Activated CD4-positive, alpha-beta T cell treated with anti-CD3 and anti-CD28 coated beads for 24 hours (primary cell): ENCODE measurements at regions not wholly inside any gene's neighbourhood (a gene's known extent, or its start where the extent isn't known, plus 50 kb on each side); places are given as distances from the start of the nearest gene placed in this dataset.
"Not testable (repeated sequence)": the region's sequence is repeated elsewhere in the genome, so short reads cannot be mapped to it uniquely, and the experiment has no call there.

Experiments
- DNase-seq, 2 donors: peaks; one replicate each; pipeline ENCODE4 v3.0.0-alpha.2; 2020; ENCODE audit warnings: low read depth in 2 of 2

DNA sequence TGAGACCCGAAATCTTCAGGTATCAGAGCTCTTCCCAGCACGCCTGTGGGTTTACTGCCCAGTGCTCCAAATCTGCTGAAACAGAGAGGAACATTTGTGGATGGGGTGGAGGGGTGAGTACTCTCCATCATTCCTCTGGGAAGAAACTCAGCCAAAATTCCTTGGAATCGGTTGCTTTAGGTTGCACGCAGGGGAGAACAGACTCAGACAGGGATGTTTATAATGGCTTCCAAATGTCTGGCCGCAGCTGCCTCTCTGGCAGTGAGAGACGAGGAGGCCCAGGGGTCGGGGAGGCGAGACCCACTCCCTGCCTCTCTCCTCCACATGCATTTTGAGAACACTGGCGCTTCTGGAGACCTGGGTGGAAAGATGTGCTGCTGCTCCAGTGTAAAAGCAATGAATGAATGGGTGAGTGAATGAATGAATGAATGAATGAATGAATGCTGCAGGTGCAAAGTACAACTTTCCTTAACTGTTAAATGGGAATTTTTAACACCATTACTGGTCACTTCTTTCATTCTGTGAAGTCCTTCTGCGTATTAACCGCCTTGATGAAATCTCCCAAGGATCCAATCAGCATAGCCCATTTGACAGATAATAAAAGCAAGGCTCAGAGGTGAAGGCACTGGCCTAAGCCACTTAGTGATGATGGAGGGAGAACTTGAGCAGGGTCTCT lies 437.4 kb downstream of the MIAT start:
- DNase-seq: no peak

DNA sequence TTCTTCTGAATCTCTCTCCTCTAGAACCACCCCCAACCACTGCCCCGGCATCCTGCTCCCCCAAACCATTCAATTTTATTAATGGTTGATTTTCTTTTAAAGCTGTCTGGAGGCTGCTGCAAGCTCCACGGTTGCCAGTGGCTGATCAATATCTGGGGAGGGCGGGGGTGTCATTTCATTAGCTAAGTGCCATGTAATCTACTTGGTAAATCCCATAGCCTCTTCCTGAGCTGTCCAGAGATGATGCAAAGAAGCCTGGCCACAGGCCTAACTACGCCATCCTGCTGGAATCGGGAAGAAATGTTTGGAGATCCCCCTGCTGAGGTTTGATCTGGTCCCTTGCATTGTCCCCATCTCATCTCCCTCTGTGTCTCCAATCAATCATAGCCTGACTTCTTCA lies 440.1 kb downstream of the MIAT start:
- DNase-seq: no peak

DNA sequence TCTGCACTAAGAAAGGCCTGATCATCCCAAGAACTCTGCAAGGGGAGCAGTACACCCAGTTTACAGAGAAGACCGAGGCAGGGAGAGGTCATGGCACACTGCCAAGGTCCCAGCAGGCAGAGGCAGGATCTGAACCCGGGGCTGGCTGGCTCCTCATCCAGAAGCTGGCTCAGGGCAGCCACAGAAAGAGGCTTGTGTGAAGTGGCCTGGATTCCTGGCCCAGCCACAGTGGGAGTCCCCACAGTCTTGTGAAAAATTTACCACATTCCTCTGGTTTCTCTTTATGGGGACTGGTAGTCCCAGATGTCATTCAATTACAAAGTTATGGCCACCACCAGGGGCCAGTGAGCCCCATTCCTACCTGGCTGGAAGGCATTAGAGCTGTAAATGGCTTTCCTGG lies 440.5 kb downstream of the MIAT start:
- no peak for DNase-seq

DNA sequence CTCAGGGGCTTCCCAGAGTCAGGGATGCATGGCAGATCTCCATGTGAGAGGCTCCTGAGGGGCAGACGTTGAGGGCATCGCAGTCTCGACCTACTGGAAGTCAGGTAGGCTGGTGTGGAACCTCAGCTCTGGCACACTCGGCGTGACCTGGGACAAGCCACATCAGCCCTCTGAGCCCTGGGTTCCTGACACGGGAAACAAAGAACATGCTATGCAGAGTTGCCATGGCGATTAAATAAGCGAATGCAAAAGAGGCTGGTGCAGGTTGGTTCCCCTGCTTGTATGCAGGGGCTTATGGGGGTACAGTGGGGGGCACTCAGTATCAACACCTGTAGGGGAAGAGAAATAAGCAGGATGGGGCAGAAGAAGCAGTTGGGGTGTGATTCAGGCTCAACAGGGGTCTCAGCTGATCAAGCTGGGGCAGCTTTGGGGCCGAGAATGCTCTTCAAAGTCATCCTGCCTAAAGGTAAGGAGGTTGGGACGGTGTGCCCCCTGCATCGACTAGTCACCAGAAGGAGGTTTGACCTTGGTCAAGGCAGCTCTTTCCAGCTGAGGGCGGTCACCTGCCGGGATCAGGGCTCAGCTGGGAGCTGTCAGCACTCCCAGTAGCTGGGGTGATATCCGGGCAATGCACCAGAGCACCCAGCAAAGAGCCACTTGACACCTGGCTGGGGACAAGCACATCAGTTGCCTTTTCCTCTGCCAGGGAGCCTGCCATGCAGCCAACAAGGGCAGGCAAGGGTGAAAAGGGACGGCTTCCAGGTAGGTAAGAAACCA lies 442.7 kb downstream of the MIAT start:
- DNase-seq: no peak

DNA sequence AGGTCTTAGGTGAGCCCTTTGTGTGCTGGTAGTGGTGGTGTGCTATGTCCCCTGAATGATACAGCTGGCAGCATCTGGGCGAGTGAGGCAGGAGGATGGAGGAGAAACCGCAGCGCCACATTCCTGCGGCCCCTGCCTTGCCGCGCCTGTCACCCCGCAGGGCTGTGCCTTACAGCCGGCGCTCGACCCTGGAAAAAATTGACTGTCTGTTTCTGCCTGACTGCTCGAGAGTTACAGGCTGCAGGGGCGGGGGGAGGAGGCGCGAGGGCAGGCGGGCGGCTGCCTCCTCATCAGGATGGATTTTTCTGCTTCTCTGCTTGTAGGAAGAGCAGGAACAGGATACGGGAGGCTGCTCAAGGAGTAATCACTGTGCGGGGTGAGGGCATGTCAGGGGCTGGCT lies 443.4 kb downstream of the MIAT start:
- no peak for DNase-seq

DNA sequence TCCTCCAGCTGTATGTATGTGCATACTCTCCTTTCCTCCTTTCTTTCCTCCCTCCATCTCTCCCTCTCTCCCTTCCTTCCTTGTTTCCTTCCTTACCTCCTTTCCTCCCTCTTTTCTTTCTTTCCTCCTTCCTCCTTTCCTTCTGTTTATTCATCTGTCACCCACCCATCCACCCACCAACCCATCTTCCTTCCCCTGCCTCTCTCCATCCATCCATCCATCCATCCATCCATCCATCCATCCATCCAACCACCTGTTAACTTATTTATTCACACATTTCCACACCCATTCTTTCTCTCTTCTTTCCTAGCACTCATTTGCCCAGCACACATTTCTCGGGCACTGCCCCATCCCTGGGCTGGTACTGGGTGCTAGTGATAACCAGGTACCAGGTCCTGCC lies 443.9 kb downstream of the MIAT start:
- no peak for DNase-seq

DNA sequence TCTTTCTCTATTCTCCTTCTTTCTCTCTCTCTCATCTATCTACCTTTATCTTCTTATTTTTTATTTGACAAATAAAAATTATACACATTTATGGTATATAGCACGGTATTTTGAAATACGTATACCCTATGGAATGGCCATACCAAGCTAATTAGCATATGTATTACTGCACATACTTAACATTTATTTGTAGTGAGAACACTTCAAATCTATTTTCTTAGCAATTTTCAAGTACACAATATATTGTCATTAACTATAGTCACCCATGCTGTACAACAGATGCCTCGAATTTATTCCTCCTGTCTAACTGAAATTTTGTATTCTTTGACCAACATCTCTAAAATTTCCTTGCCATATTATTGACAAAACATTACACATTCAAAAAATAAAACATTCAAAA lies 447.1 kb downstream of the MIAT start:
- DNase-seq: no peak

DNA sequence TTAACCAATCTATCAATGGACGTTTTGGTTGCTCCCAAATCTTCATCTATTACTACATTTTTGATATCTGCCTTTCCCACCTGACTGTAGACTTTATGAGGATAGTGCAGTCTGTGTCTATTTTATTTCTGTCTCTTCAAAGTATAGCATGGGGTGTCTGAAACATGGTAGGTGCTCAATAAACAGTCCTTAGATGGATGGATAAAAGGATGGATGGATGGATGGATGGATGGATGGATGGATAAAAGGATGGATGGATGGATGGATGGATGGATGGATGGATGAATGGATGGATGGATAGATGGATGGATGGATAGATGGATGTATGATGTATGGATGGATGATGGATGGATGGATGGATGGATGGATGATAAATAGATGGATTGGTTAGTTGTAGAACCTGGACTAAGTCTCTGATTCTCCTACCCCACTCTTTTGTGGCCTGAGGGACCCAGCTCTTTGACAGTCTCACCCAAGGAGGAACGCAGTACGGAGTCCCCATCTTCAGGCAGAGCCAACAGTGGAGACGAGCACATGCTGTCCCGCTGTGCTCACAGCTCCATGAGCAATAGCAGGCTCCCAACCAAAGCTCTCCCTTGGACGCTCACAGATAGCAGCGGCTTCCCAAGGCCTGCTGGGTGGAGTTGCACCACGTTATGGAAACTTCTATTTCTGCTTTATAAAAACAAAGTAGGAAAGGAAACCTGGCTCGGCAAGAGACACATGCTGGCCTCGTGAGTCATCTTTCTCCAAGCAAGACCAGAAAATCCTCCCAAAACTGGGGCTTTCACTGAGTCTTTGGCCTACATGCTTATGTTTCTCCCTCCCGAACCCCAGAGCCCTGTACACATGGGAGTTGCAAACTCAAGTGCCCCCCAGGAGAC lies 448.0 kb downstream of the MIAT start:
- no peak for DNase-seq

DNA sequence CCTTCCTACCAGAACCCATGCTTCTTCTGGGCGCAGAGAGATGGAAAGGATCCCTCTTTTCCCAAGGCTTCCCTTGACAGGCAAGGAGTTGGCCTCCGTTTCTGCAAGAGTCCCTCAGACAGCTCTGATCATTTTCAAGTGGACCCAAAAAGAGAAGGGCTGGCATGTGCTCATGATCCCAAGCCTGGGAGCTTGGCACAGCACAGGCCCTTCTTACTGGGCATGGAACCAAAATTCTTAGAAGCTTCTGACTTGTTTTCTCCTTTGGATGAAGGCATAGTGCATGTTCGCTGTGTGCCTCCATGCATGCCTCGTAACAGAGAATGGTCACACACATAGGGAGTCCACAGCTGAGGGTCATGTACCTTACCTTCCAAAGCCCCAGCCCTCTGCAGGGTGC lies 449.6 kb downstream of the MIAT start:
- DNase-seq: no peak

DNA sequence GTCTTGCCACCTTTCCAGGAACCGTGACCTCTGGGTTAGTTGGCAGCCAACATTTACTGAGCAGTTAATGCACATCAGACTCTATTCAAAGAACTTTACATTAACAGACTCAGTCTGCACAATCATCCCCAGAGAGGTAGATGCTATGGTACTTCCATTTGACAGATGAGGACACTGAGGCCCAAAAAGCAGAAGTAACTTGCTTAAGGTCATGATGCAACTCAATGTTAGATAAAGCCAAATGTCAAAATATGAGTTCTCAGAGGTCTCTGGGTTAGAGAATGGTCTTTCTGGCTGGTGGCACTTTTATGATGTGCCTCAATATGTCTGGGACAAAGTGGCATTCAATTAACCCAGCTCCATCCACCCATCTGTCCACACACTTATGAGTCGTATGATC lies 450.0 kb downstream of the MIAT start:
- no peak for DNase-seq

DNA sequence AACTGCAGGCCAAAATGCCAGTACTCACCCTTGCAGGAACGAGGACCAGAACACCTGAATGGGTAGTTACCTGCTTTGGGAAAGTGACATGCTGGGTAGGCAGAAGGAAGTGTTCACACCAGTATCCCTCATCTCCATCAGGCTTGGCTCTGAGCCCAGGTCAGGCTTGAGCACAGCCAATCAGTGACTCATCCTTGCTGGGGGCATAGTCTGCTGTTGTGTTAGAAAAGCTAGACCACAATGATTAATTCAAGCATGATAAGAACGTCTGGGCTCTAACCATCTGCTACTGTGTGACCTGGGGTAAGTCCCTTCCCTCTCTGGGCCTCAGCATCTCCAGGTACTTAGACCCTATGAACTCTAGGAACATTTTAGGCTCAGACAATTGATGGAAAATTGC lies 450.4 kb downstream of the MIAT start:
- no peak for DNase-seq

DNA sequence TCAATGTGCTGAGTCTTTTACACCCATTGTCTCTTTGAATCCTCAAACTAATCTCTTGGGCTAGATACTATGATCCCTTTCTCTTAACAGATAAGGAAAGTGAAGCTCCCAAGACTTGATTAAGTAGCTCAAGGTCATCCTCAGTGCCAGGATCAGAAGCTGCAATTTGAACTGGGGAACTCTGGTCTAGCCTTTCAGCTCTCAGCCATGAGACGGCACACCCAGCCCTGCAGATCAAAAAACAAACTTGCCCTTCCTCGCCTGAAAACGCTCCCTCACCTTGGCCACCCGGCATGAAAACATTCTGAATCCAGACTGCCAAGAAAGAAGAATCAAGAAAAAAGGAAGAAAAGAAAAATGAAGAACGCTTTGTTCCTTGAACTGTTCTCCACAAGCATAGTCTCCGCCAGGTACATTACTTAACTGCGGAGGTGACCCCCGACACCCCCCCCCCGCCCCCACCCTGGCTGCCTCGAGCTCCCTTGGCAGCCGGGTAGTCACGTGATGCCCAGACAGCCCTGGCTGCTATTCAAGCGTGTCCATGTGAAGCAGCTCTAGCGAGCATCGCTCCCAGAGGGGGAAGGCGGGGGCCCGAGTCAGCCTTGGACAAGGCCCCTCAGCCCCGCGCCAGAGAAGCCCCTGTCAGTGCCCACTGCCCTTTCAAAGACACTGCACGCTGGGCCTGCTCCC lies 451.2 kb downstream of the MIAT start:
- no peak for DNase-seq

DNA sequence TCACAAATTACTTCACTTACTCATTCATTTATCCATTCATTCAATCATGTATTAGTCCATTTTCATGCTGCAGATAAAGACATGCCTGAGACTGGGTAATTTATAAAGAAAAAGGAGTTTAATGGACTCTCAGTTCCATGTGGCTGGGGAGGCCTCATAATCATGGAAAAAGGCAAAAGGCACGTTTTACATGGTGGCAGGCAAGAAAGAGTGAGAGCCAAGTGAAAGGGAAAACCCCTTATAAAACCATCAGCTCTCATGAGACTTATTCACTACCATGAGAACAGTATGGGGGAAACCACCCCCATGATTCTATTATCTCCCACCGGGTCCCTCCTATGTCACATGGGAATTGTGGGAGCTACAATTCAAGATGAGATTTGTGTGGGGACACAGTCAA lies 452.0 kb downstream of the MIAT start:
- DNase-seq: not testable (repeated sequence)

DNA sequence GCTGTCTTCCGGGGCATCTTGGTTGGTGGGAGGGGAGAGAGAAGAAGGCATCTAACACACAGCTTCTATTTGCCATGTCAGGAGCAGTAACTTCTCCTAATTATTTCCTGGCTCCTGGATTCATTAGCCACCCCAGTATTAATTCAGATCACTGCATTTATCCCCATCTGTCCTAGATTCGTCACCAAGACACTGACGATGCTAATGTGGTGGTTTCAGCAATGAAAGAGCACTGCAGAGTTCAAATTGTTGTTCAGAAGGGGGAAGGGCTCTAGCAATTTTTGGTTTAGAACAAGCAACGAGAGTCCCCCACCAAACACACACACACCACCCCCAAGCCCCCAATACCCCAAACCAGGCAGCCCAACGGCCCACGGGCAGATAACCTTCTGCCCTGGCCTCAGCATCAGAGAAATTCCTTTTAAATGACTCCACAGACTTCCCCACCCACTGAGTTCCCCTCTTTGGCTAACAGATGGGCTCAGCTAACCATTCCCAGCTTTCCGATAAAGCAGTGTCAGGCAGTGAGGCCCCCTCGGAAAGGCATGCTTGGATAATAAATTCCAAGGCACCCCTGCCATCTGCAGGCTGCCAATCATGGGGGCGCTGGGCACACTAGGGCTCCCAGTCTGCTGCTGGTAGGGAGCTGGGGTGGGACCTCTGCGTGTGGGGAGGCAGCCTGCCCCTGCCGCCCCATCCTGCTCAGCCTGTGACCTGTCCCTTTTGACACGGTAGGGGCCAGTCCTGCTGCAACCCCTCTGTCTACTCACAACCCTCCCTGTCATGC lies 453.5 kb downstream of the MIAT start:
- no peak for DNase-seq

DNA sequence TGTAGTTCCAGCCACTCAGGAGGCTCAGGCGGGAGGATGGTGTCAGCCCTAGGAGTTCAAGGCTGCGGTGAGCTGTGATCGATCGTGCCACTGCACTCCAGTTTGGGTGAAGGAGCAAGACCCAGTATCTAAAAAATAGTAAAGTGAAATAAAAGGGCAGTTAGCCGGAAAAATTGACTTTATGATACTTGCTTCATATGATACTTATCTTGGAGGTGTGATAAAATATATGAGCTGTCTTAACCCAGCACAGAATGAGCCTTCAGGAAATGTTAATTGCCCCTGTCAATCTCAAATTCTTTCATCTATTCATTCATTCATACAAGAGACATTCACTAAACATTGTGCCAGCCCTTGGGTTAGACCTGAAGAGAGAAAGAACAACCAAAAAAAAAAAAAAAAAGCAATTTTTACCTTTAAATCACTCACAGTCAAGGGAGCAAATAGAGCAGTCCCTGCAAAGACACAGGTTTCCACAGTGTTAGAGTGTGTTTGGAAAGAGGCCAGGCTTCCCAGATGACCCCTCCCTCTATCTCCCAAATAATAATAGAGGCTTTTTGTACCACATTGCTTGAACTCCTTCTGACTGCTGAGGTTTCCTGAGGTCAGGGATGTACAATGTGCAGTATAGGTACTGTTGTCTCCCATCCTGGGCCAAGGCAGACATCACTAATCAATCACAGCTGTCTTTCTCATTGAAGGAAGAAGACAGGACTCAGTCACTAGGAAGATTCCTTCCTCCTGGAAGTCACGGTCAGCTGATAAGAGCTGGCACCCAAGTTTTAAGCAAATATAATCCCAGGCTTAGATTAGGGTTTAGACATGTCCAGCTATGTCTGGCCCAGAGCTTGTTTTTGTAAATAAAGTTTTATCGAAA lies 454.6 kb downstream of the MIAT start:
- no peak for DNase-seq

DNA sequence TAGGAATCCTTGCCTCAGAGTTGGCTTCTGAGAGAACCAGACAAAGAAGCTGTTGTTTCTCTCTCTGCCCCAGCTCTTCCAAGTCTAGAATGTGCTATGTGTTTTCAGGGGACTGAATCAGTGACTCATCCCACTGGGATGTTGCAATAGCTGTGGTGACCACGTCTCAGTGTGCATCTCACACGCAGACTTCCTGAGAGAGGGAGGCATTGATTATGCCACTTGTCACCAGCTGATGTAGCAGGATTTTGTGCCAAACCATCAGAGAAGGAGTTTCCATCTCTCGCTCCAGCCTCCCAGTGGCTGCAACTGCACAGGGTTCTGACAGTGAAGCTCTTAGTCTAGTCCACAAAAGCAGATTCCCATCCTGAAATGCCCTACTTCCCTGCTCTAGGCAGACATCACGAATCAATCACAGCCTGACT lies 455.8 kb downstream of the MIAT start:
- no peak for DNase-seq

DNA sequence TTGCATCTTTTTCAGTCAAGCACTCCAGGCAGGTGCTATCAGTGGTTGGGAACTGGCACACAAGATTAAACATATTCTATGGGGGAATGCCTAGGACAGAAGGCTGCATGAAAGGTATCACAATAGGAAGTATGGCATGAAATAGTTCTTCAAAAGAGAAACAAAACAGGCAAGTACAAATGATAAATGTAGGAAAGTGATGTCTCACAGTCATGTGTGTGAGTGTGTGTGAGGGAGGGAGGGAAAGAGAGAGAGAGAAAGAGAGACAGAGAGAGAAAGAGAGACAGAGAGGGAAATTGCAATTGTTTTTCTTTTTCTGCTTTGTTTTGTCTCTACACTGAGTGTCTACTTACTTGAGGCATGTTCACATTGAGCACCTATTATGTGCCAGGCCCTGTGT lies 456.3 kb downstream of the MIAT start:
- no peak for DNase-seq

DNA sequence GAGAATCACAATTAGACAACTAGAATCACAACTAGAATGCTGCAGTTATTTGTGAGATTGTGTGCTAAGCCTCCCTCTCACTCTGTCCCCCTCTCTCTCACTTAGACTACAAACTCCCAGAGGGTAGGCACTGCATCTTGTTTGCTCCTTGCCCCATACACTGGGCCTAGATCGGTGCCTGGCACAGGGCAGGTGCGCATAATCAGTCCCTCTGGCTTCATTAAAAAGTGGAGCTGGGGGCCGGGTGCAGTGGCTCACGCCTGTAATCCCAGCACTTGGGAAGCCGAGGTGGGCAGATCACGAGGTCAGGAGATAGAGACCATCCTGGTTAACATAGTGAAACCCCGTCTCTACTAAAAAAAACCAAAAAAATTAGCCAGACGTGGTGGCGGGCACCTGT lies 456.8 kb downstream of the MIAT start:
- DNase-seq: no peak

DNA sequence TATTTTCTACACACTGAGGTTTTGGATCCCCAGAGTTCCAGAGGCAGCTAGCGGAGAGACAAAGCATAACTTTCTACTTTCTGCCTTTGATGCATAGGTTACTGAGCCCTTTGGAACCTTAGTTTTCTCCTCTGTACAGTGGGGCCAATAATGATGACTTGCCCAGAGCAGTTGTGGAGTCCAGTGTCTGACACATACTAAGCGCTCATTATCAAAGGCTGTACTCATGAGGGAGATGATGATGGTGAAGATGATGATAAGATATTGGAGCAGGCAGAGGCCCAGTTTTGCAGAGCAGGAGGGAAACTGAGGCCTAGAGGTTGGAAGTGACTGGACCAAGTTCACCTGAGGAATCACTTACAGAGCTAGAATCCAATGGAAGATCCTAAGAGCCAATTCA lies 458.0 kb downstream of the MIAT start:
- DNase-seq: no peak

DNA sequence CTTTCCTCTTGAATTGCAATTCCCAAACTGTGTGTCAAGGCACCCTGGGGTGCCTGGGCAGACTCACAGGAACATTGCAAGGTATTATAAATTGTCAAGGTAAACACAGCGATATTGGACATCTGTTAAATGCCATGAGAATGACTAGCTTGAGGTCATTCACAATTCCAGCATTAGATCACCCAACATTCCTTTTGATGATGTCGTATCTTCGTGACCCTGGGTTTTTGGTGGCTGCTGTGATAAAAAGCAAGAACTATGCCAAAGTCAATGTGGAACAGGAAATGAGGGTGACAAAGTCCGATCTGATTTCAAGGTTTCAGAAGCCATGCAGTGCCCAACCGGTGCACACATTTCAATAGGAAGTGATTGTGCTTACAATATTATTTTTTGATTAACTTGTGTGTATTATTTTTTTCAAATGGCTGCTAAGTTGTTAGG lies 458.4 kb downstream of the MIAT start:
- no peak for DNase-seq
